NCI-H1105 (cell line): ENCODE measurements at regions not wholly inside any gene's neighbourhood (a gene's known extent, or its start where the extent isn't known, plus 50 kb on each side); places are given as distances from the start of the nearest gene placed in this dataset.
"Not testable (repeated sequence)": the region's sequence is repeated elsewhere in the genome, so short reads cannot be mapped to it uniquely, and the experiment has no call there.

ENCODE experiments used
- DNase-seq: peaks from one replicate; lab custom pipeline; 2025; lab: John Stamatoyannopoulos, UW

DNA sequence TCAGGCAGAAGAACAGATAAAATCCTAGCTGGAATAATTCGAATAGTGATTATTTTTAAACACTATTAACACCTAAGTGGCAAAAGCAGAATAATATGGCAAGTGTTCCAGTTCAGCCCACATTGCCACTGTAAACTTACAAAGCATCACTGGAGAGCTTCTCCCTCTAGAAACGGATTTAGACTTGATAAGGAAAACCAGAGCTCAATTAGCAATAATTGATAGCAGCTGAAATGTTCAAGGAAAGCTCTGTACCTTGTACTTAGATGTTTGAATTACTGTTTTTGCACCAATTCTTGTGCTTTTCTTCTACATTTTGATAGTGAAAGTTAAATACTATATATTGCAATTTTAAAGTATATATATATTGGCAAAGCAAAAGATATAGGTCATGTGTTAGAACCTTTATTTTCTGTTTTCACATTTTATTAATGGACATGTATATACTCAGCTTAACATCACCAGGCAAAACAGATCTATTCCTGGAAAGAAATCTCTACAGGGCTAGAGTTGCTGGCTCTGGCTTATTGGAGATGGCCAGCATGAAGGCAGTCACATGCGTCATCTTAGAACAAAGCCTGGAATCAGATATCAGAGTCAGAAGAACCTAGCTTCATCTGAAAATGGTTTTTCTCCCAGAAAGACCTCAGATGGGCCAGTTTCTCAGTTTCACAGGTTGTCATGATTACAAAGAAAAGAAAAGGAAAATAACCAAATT, 149.1 kb upstream of the CTAGE1 start:
- no peak for DNase-seq

DNA sequence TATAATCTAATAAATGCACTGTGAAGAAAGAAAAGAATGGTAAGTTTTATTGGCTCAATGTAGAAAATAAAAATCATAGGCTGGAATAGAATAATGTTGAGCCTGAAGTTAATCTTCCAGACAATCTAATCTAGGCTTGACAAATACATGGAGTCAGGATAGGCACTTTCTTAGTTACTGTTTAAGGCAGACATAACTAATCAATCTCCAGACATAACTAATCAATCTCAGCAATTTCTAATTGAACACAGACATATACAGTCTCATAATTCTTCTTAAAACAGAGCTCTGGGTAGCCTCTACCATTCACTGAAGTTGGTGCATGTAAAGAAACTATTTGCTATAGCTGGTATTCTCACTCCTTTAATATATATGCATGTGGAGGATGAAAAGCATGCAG, 150.1 kb upstream of the CTAGE1 start:
- DNase-seq, result no peak

DNA sequence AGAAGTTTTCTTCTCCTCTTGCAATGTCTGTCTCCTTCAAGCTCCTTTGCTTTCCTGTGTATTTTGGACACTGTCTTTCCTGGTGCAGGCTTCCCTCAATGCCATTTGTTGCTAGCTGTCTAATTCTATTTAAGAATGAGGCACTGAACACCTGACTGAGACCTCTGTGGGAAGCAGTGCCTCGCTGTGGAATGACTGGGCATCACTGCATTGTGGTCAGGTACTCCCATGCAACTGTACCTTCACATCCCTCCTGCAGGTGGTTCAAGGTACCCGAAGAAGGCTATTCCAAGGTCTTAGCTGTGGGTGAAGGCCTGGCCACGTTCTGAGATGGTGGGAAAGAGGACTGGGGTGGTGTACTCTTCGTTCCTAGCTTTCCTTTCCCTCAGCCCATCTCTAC, 152.8 kb upstream of the CTAGE1 start:
- DNase-seq, result no peak

DNA sequence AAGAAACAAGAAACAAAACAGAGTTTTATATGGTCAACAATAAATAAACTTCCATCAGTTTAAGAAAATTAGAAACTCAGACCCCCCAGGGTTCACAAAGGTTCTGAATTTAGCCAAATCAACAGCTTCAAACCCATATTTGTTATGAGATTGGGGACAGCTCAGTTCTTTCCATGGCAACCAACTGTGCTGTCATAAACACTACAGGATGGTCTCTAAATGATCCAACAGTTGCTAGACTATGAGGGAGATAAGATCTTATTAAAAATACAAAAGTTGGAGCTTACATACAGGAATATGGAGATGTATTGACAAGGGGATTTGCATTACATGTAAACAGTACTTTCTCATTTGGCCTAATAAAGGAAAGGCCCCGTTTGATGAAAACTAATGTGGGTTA, 154.6 kb upstream of the CTAGE1 start:
- DNase-seq, result no peak

DNA sequence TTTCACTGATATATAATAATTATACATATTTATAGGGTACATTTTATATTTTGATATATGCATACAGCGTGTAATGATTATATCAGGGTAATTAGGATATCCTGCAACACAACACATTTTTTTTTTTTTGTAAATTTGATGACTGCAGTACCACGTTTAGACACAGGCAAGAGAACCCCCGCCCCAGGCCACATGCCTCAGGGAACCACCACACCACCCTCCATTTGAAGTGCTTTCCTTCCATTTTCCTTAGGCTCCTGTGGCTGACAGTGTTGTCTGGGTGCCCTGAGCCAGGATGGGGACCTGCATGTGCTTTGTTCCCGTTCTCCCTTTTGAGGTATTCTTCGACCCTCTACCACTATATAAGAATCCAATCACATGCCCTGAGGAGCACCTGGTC, 161.6 kb upstream of the CTAGE1 start:
- DNase-seq, result no peak

DNA sequence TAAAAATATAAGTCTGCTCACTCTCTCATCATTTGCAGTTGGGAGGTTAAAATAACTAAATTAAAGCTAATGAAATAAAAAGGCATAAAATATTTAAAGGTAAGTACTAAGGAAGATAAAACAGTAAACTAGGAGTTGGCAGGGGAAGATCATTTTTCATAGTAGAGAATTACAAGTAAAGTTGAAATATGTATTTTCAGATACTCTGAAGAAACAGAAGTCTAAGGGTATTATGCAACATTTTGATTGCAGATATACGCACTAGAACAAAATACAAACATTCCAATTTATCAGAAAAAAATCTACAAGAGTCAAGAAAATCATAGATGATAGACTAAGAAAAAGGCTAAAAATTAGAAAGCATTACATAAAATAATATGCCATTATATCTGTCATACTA, 167.6 kb upstream of the CTAGE1 start:
- no peak for DNase-seq

DNA sequence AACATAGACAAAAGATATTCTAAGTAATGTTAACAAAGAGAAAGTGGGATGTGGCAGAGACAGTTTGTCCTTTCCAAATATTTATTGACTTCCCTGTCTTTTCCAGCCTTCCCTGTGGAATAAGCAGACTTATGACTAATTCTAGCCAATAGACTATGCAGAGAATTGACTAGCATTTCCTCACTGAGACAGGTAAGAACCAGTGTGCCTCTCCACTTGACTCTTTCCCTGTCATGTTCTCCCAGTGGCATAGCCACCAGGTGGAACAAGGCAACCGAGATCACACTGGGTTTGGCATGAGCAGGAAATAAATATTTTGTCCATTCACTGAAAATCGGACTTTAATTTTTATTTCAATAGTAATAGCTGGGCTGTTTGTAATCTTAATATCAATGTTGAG, 168.1 kb upstream of the CTAGE1 start:
- DNase-seq, result no peak

DNA sequence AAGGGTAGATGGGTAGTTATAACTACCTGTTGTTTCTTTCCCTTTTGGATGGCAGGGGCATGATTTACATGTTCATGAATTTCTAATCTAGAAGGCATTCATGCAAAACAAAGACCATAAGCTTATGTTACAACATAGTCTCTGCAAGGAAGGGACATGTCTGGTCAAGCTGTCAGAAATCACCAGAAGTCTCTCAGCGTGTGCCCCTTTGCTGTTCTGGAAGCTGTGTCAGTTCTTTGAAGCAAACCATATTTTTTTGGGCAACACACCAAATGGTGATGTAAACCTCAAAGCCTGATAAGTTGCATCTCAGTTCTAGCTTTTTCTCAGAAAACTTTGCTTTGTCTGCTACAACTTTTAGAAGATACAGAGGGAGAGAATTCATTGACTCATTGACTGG, 173.5 kb upstream of the CTAGE1 start:
- no peak for DNase-seq

DNA sequence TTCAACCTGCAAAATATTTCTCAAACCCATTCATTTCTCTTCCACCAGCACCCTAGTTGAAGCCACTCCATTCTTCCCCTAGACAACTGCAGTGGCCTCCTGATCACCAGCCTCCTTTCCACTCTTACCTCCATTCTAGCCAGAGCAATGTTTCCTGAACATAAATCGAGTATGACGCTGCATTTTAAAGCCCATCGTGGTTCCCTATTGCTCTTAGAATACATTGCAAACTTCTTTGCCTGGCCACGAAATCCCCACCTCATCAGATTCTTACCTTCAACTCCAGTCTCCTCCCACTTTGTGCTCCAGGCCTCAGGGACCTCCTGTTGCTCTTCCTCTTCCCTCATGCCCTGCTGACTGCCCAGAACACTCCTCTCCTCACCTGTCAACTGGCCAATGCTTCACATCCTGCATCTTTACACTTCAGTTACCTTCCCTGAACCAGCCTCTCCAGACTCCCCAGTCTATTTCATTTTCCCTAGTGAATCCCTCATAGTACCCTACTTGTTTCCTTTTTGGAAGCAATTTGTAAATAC, 176.5 kb upstream of the CTAGE1 start:
- no peak for DNase-seq

DNA sequence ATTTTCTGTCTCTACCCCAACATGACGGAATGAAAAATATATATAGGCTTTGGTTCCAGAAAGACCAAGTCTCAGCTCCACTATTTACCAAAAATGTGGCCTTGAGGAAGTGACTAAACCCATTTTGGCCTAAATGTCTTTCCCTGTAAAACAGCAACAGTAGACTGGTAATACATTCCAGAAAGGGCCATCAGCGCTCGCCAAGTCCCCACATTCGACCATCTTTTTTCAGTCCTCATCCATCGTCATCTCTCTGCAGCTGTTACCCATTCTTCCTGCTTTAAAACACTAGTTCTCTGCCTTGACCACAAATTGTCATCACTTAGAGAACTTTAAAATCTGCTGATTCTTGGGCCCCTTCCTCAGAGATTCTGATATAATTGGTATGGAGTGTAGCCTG, 183.8 kb upstream of the CTAGE1 start:
- DNase-seq, result no peak

DNA sequence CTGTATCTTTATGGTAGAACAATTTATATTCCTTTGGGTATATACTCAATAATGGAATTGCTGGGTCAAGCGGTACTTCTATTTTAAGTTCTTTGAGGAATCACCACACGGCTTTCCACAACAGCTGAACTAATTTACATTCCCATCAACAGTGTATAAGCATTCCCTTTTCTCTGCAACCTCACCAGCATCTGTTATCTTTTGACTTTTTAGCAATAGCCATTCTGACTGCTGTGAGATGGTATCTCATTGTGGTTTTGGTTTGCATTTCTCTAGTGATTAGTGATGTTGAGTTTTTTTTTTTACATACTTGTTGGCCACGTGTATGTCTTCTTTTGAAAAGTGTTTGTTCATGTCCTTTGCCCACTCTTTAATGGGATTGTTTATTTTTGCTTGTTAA, 184.7 kb upstream of the CTAGE1 start:
- DNase-seq, result not testable (repeated sequence)

DNA sequence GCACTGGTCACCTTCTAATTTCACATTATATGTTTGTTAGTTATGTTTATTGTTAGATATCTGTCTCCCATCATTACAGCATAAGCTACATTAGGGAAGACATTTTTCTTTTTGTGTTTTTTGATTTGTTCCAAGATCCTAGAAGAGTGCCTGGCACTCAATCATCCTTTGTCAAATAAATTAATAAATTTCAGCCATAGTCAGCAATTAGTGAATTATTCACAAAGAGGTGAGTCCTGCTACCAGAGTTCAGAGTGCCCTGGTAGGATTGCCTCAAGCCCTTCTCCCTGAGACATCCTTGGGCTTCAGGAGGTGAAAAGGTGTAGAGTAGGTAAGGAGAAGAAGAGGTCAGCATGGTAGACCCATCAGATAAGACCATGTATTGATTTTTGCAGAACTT, 186.2 kb upstream of the CTAGE1 start:
- no peak for DNase-seq

DNA sequence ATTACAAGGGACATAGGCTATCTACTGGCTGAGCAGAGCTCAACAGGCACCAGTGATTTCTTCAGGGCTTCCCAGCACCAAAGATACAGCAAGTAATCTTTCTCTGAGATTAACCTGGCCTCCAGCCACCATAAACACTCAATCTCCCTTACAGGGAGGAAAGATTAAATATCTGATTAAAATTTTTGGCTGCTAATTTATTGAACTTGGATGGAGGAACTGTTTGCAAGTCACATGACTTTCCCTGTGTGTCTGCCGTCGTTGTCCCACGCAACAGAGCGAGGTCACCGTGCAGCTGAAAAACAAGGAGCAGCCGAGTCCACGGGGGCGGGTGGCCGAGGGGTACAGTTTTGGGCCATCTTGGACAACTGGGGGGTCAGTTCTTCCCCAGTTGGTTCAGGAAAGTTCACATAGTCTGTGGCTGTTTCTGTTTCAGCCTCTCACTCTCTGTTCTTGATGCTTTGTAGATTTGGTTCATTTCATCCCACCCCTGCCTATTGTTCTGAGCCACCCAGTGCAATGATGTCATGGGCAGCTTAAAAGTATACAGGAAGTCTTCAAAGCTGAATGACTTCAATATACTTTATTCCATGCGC, 186.8 kb upstream of the CTAGE1 start:
- no peak for DNase-seq

DNA sequence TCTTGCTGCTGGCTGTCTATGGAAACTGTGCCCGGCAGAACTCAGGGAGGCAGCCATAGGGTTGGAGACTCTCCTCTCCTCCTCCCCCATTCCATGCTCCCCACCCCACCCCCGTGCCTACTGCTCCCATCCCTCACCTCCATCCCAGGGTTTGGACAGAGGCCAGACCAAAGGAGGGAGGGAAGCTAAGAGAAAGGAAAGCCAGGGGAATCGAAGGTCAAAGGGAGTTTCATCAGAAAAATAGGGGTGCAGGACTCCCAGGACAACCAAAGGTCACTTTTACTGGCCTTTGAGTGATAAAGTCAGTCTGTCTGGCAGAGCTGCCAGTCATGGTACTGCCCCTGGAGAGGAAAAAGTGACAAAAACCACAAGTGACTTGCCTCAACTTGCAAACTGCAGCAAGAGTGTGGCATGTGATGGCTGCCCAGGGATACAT, 187.3 kb upstream of the CTAGE1 start:
- DNase-seq, result peak; percentile 36

DNA sequence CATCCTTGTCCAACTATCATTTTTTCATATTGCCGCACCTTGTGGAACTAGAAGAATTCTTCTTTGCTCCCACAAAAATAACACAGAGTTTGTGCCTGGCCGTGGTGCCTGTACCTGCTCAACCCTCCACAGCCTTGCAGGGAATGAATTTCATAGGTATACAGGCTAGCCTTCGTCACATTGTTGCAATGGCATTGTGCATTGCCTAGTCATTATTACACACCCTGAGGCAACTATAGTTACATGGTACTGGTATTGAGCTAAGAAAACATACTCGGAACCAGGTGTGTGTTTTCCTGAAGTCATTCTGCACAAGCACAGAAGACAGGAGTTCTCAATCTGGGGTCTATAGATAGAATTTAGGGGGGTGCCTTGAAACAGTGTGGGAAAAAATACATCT, 188.0 kb upstream of the CTAGE1 start:
- no peak for DNase-seq

DNA sequence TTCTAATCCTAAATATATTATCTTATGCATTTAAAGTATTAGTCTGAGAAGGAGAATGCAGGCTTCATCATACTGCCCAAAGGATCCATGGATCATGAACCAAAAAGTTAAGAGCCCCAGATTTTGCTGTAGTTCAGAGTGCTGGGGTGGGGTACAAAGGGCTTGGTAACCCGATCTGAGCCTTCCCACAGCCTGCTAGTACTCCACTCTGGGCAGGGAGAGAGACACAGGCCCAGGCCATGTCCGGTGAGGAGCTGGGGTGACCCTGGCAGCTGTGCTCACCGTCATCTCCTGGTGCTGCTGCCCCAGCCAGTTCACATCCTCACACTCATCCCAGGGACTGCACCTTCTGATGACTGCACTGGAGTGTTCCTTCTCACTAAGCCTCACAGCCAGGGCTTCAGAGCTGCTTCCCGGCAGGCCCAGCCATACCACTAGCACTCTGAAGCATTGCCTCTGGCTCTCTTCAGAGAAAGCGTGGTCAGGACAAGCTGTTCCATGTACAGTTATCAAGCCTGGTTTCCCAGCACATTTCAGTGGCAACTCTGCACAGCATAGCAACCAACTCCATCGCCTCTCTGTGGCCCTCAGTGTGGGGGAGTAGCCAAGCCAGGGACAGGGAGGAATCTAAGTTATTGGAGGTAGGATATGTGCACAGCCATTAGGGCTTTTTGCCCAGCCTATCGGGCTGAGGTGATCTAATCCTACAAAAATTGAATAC, 189.0 kb upstream of the CTAGE1 start:
- DNase-seq, result no peak

DNA sequence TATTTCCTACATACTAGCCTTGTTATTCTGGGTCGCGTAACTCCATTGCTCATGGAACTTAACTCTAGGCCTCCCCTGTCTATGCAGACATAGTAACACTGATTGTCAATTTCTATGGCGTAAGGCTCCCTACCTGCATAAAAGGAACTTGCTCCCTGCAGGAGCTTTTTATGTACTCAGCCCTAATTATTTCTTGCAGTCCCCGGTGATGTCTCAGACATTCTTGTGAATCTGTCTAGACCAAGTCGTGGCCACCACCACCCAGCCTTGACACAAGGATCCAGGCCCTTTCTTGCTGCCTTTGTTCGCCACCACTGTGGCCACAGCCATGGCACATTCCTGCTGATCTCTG, 189.5 kb upstream of the CTAGE1 start:
- no peak for DNase-seq

DNA sequence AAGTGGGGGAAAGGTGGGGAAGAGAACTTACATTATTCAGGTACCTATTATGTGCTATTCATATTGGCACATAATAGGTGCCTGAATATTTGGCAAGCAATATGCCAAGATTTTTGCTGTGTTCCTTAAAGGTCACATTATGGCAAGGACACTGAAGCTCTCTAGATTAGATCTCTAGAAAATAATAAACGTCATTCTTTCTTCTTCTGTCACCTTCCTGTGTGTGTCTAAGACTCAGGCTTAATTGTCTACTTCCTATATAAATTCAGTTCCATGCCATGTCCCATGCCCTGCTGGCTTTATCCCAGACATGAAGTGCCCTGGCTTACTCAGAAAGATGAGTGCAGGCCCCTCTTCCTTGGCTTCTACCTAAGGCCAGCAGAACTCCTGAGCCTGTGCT, 191.1 kb upstream of the CTAGE1 start:
- DNase-seq, result no peak

DNA sequence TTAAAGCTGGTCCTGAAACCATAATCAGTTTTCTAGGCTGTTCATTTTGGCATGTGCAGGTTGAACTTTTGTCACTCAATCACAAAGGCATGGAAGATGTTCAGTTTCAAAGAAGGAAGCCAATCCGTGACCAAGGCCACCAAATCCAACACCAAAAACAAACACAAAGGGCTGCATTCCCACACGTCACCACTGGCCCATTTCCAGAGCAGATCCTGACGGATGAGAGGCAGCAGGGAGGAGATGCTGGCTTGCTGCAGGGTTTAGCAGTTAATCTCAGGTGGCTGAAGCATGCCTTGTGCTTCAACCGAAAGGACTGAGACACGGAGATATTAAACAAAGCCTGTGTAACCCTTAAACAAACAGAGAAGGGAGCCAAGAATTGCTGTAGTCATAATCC, 191.9 kb upstream of the CTAGE1 start:
- DNase-seq, result no peak

DNA sequence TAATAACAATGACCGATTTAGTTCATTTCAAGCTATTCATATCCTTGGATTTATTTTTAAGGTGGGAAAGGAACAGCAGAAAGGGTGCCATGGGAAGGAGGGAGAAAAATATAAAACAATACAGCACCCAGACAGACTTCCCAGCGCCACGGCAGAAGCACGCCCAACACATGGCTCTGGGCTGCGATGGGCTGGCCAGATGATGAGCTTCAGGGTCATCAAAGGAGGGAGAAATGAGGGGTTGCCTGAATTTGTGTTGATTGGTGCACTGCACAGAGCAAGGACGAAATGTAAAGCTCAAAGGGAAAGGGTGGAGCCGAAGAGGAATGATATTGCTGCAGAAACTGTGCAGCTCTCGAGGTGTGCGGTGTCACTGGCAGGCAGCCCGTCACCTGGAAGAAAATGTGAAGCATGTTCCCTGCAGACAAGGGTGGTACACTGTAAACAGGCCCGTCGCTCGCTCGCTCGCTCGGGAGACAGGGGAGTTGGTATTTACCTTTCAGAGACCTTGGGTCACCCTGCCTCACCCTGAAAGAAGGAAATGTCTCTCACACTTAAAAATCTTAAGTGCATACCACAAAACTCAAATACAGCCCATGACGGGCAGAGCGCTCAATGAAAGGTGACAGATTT, 195.5 kb upstream of the CTAGE1 start:
- DNase-seq, result no peak

DNA sequence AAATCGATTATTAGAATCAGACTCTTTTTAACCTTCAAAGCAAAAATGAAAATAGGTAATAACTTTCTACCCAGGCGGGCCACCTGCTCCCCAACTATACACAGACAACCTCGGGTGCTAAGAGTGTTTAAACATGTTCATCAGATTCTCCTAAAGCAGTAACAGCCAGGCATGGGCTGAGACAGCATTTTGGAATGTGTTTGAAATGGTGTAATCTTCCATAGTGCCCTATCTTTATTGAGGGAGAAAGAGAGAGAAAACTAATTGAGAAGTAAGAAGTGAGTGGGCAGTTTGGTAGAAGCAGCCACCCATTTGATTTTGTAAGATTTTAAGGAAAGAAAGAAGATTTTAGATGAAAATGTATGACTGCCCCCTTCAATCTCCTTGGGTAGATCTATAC, 196.1 kb upstream of the CTAGE1 start:
- DNase-seq, result no peak

DNA sequence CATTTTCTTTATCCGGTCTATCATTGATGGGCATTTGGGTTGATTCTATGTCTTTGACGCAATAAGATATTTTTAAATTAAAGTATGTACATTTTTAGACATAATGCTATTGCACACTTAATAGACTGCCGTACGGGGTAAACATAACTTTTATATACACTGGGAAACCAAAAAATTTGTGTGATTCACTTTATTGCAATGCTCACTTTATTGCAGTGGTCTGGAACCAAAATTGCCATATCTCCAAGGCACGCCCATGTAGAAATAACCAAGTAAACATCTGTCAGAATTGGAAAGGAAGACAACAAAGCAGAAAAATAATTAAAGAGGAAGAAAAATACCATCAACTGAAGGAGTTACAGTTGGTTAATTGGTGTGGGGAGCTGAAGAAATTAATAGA, 205.8 kb upstream of the CTAGE1 start:
- no peak for DNase-seq

DNA sequence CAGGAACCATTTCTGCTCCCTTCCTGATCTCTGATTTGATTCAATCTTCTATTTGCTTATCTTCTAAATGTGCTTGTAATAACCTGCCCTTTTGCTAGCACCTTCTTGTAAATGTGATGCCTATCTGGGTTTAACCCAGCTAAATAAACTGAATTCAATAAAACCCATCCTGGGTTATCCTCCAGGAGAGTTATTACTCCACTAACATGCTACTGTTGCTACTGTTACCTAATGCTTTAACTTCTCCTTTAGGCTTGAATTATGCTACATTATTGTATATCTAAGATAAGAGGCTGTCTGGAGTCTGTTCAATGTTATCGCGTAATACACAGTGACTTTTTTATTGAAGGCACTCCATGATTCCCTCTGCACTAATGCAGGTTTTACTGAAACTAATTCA, 206.5 kb upstream of the CTAGE1 start:
- no peak for DNase-seq
